MCF 10A (cell line): ENCODE measurements at regions not wholly inside any gene's neighbourhood (a gene's known extent, or its start where the extent isn't known, plus 50 kb on each side); places are given as distances from the start of the nearest gene placed in this dataset.

ENCODE experiments used
- BruUV-seq: library from RNA; stranded (reverse); fragments of 400-500 nt; replicated peaks from 2 replicates; lab custom pipeline; 2021; lab: Mats Ljungman, UMichigan
- CTCF ChIA-PET: fragments of 300-600 bp; sonication (Branson Sonifier 250); formaldehyde crosslinking; extraction: SDS; loops from one replicate; lab custom pipeline; 2021; ENCODE audit warnings: antibody characterized with exemption, inconsistent platforms; lab: Yijun Ruan, JAX
- POLR2A ChIA-PET: fragments of 300-600, 350-650 bp; sonication (Branson Sonifier 250); formaldehyde crosslinking; extraction: SDS; loops from one replicate; lab custom pipeline; 2020; ENCODE audit warnings: antibody characterized with exemption, inconsistent platforms; lab: Yijun Ruan, JAX
- DNase-seq: peaks from one replicate; pipeline ENCODE4 v3.0.0-alpha.2; 2018; ENCODE audit not compliant: unreplicated experiment
- H3K27ac Mint-ChIP-seq: one replicate; pipeline ENCODE4 v1.8.0; 2022; ENCODE audit warnings: mild to moderate bottlenecking, low read depth, mixed read lengths; ENCODE audit not compliant: unreplicated experiment
- H3K27me3 Mint-ChIP-seq: one replicate; pipeline ENCODE4 v1.8.0; 2022; ENCODE audit warnings: mixed read lengths; ENCODE audit not compliant: insufficient read depth, unreplicated experiment
- H3K36me3 Mint-ChIP-seq: one replicate; pipeline ENCODE4 v1.8.0; 2022; ENCODE audit warnings: mild to moderate bottlenecking, moderate library complexity, mixed read lengths; ENCODE audit not compliant: insufficient read depth, unreplicated experiment
- H3K4me1 Mint-ChIP-seq: one replicate; pipeline ENCODE4 v1.8.0; 2022; ENCODE audit warnings: mixed read lengths; ENCODE audit not compliant: insufficient read depth, unreplicated experiment
- H3K4me3 Mint-ChIP-seq: one replicate; pipeline ENCODE4 v1.8.0; 2022; ENCODE audit warnings: mild to moderate bottlenecking, moderate library complexity, mixed read lengths; ENCODE audit not compliant: unreplicated experiment
- H3K9me3 Mint-ChIP-seq: one replicate; pipeline ENCODE4 v1.8.0; 2022; ENCODE audit warnings: mixed read lengths; ENCODE audit not compliant: unreplicated experiment
- CTCF ChIP-seq: fragments of 200-600 bp; IDR thresholded peaks from one replicate; pipeline ENCODE4 v1.8.0; 2022; ENCODE audit warnings: antibody characterized with exemption, mild to moderate bottlenecking; ENCODE audit not compliant: unreplicated experiment
- intact Hi-C: fragments of 100-400 bp; cut with micrococcal nuclease; formaldehyde crosslinking; loops from 2 replicates; pipeline ENCODE4 v1.14.1; 2022

GRCh38 chr7:109206196-109206595 lies 636.5 kb downstream of the DNAJB9 start:
- no peaks in the 10 kb centered on the region for H3K4me1 Mint-ChIP-seq
- ChIA-PET CTCF (no interaction called here), POLR2A (no interaction called here)
- no peak overlapping the region for H3K27ac Mint-ChIP-seq
- intact Hi-C loops, result no loop called here
- no peak overlapping the region for H3K4me3 Mint-ChIP-seq
- DNase-seq, result no peak
- no peaks in the 10 kb centered on the region for H3K9me3 Mint-ChIP-seq
- TF ChIP-seq CTCF, result no peak
- no TSS peak for BruUV-seq
- no peaks in the 10 kb centered on the region for H3K36me3 Mint-ChIP-seq
- H3K27me3 Mint-ChIP-seq, result peaks cover 47% of the 10 kb centered on the region

DNA sequence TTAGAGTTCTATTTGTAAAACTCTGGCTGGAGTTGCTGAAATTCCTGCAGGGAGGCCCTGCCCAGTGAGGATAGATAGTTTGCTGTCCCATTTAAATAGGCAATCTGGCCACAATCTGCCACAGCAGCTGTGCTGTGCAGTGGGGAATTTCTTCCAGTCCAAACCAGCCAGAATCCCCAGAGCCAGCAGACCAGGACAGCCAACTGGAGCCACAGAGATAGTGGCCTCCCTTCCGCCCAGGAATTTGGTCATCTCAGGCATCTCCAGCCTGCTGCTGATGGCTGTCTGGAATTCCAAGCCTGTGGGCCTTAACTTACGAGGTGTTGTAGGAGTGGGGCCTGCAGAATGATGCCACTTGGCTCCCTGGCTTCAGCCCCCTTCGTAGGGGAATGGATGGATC lies 643.4 kb downstream of the DNAJB9 start:
- Mint-ChIP-seq H3K36me3 (no peaks in the 10 kb centered on the region), H3K4me1 (no peaks in the 10 kb centered on the region), H3K27me3 (peaks cover 34% of the 10 kb centered on the region), H3K27ac (no peak overlapping the region), H3K4me3 (no peak overlapping the region), H3K9me3 (no peaks in the 10 kb centered on the region)
- BruUV-seq, result no TSS peak
- POLR2A ChIA-PET, result no interaction called here
- CTCF ChIA-PET, result no interaction called here
- DNase-seq, result no peak
- intact Hi-C loops, result no loop called here
- no peak for TF ChIP-seq CTCF

GRCh38 chr7:109215341-109215740 lies 645.7 kb downstream of the DNAJB9 start:
- Mint-ChIP-seq H3K36me3 (no peaks in the 10 kb centered on the region), H3K27ac (no peak overlapping the region), H3K9me3 (no peaks in the 10 kb centered on the region), H3K4me3 (no peak overlapping the region), H3K27me3 (peaks cover 36% of the 10 kb centered on the region), H3K4me1 (no peaks in the 10 kb centered on the region)
- intact Hi-C loops, result no loop called here
- no peak for DNase-seq
- TF ChIP-seq CTCF, result no peak
- ChIA-PET CTCF (no interaction called here), POLR2A (no interaction called here)
- BruUV-seq, result no TSS peak

GRCh38 chr7:109224100-109224499 lies 654.4 kb downstream of the DNAJB9 start:
- ChIA-PET POLR2A (no interaction called here), CTCF (interaction anchor here (0.6 kb wide), 1 partner anchor 354 kb away, joined by 4 read pairs; no protein-coding TSS in a partner anchor)
- no peak overlapping the region for H3K4me3 Mint-ChIP-seq
- H3K36me3 Mint-ChIP-seq, result no peaks in the 10 kb centered on the region
- no peak for TF ChIP-seq CTCF
- H3K27me3 Mint-ChIP-seq, result peaks cover 75% of the 10 kb centered on the region
- no peak for DNase-seq
- no peak overlapping the region for H3K27ac Mint-ChIP-seq
- H3K4me1 Mint-ChIP-seq, result no peaks in the 10 kb centered on the region
- intact Hi-C loops, result no loop called here
- H3K9me3 Mint-ChIP-seq, result no peaks in the 10 kb centered on the region
- BruUV-seq, result no TSS peak
